Colonic mucosa (tissue), 4 donors: ENCODE measurements at regions not wholly inside any gene's neighbourhood (a gene's known extent, or its start where the extent isn't known, plus 50 kb on each side); places are given as distances from the start of the nearest gene placed in this dataset.
A peak's percentile ranks its signal among the peaks of the same experiment; 100 is the strongest.

Source experiments
- DNase-seq: peaks from one replicate; pipeline ENCODE4 v3.0.0-alpha.2; 2020
- H3K27ac ChIP-seq: fragments of 200-600 bp; one replicate; pipeline ENCODE4 v1.8.0; 2021
- H3K27me3 ChIP-seq: fragments of 200-600 bp; one replicate; pipeline ENCODE4 v1.8.0; 2021
- H3K36me3 ChIP-seq: fragments of 200-600 bp; one replicate; pipeline ENCODE4 v1.8.0; 2021
- H3K4me1 ChIP-seq: fragments of 200-600 bp; one replicate; pipeline ENCODE4 v1.8.0; 2021; ENCODE audit warnings: mild to moderate bottlenecking
- H3K4me3 ChIP-seq: fragments of 200-600 bp; one replicate; pipeline ENCODE4 v1.8.0; 2021
- H3K9ac ChIP-seq, 2 donors: one replicate each; pipeline ENCODE4 v1.7.0; 2013; ENCODE audit warnings: control low read depth in 2 of 2, low read depth in 2 of 2, low read length in 2 of 2
- H3K9me3 ChIP-seq: fragments of 200-600 bp; one replicate; pipeline ENCODE4 v1.8.0; 2021
- intact Hi-C: fragments of 100-400 bp; cut with DNase I; formaldehyde crosslinking; loops from one replicate; pipeline ENCODE4 v1.14.1; 2022
- TF ChIP-seq, protein P1 (sequence below): fragments of 200-600 bp; IDR thresholded peaks from one replicate; pipeline ENCODE4 v1.8.0; 2022; ENCODE audit warnings: antibody characterized with exemption, mild to moderate bottlenecking
- donor health status: healthy.
- donor health status: DM: no; HTN: no; CAD: no.
- donor health status: DM: no; HTN: no; CAD: no.

DNA sequence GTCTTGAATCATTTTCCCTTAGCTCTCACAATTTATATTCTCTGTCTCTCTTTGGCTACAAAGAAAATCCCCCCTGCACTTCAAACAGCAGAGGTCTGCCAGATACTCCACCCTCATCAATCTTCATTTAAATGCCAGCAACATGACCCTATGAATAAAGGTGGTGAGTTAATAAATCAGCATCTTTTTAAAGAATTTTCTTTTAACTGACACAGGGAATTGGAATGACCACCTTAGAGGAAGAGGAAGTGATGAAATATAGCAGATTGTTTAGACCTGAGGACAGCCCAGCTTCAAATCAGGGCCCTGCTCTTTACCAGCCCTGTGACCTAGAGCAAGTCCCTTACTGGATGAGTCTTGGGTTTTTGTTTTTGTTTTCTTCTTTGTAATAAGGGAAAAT is 223.1 kb upstream of the PAPPA start:
- TF ChIP-seq, protein P1, sequence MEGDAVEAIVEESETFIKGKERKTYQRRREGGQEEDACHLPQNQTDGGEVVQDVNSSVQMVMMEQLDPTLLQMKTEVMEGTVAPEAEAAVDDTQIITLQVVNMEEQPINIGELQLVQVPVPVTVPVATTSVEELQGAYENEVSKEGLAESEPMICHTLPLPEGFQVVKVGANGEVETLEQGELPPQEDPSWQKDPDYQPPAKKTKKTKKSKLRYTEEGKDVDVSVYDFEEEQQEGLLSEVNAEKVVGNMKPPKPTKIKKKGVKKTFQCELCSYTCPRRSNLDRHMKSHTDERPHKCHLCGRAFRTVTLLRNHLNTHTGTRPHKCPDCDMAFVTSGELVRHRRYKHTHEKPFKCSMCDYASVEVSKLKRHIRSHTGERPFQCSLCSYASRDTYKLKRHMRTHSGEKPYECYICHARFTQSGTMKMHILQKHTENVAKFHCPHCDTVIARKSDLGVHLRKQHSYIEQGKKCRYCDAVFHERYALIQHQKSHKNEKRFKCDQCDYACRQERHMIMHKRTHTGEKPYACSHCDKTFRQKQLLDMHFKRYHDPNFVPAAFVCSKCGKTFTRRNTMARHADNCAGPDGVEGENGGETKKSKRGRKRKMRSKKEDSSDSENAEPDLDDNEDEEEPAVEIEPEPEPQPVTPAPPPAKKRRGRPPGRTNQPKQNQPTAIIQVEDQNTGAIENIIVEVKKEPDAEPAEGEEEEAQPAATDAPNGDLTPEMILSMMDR = no peak
- H3K36me3 ChIP-seq = no peaks in the 10 kb centered on the region

DNA sequence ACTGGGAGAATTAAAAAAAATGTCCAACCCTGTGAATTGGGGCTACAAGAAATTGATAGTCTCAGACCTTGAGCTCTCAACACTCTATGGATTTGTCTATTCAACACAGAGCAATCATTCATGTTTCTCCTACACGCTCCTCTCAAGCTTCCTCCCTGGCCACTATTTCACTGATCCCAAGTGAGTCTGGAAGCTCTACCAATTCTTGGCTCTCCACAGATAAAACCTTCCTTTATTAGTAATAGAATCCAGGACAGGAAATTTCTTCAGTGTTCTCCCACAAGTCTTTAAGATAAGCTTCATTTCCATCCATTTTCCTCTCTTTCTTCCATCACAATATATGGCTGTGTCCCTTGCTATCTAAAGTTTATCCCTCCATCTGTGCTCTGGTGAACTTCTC is 215.1 kb upstream of the PAPPA start:
- intact Hi-C loops = no loop called here
- H3K27me3 ChIP-seq = no peaks in the 10 kb centered on the region
- no peak overlapping the region for H3K4me3 ChIP-seq
- H3K27ac ChIP-seq = no peak overlapping the region
- no peaks in the 10 kb centered on the region for H3K9me3 ChIP-seq
- TF ChIP-seq, protein P1 = no peak
- H3K4me1 ChIP-seq = no peaks in the 10 kb centered on the region
- no peak for DNase-seq
- H3K9ac ChIP-seq = no peak overlapping the region
- no peaks in the 10 kb centered on the region for H3K36me3 ChIP-seq

More for the DNA sequence above, 223.1 kb upstream of the PAPPA start:
- no peak overlapping the region for H3K9ac ChIP-seq
- no peaks in the 10 kb centered on the region for H3K4me1 ChIP-seq
- H3K9me3 ChIP-seq = no peaks in the 10 kb centered on the region
- no peak overlapping the region for H3K4me3 ChIP-seq
- H3K27me3 ChIP-seq = no peaks in the 10 kb centered on the region
- H3K27ac ChIP-seq = no peak overlapping the region
- DNase-seq = no peak
- intact Hi-C loops = no loop called here

- H3K27me3 ChIP-seq = no peaks in the 10 kb centered on the region
- no peak overlapping the region for H3K4me3 ChIP-seq
- no peaks in the 10 kb centered on the region for H3K4me1 ChIP-seq
- TF ChIP-seq, protein P1 = no peak
- intact Hi-C loops = no loop called here
- H3K36me3 ChIP-seq = no peaks in the 10 kb centered on the region
- no peak for DNase-seq
- H3K27ac ChIP-seq = no peak overlapping the region
- no peak overlapping the region for H3K9ac ChIP-seq
- H3K9me3 ChIP-seq = no peaks in the 10 kb centered on the region
Measured at GRCh38 chr9:115939065-115939765, 214.4 kb upstream of the PAPPA start.

DNA sequence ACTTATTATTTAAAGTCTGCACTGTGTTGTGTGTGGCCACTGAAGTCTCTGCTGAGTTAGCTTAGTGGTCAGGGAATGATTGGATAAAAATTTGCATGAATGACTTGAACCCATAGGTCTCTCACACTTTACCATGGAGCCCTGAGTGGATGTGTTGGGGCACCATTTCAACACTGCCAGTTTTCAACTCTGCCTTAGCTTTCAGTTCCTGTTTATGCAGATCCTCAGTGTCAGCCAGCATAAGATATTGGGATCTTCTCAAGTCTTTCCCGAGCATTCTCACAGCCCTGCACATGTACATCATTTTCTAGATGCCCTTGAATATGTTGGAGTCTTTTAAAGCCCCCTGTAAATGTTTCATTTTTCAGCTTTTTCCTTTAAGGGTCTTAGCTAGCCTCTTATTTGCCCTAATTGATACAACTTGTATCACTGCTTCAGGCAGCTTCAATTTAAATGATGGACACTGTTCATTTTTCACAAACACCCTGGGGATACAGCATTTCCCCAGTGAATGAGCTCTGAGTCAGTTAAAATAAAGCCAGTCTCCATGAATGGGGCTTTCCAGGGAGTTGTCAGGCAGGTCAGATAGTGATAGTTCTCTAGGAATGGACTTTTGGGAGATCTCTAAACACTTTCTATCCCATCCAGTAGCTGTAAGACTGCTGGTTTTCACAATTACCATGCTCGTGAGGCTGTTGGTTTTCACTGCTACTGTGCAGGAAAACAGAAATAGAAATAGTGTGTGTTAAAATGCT is 211.9 kb upstream of the PAPPA start:
- Histone ChIP-seq H3K27me3 (no peaks in the 10 kb centered on the region), H3K9me3 (no peaks in the 10 kb centered on the region), H3K9ac (no peak overlapping the region), H3K4me1 (no peaks in the 10 kb centered on the region), H3K4me3 (no peak overlapping the region), H3K27ac (no peak overlapping the region), H3K36me3 (no peaks in the 10 kb centered on the region)
- intact Hi-C loops = no loop called here
- no peak for DNase-seq
- TF ChIP-seq, protein P1 = no peak

DNA sequence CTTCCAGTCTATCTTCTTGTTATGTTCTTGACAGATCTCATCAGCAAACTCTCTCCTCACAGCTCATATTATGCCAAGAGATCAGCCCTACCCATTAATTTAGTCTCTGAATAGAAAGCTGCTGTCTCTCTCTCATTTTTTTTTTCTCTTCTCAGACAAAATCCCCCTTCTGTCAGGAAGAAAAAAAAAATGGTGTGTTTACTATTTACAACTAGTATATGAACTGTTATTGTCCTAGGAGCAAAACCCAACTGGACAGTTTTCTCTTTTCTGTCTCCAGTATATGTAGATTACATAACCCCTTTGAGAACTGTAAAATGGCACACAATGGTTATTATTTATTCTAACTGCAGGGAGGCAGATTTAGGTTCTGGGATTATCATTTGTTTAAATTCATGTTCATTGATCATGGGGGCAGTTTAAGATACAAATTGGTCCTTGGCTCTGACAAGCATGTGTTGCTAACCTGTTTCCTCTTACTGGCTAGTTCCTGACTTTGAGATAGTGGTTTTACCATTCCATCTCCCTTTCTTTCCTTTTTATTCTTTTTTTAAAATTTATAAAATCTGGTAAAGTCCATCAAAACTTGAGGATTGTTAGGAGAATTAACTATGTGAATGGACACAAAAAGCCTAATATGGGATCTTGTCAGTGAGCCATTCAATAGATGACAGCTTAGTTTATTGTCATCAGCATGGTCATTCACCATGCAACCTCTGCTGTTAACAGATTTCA is 210.0 kb upstream of the PAPPA start:
- no peaks in the 10 kb centered on the region for H3K27me3 ChIP-seq
- intact Hi-C loops = no loop called here

More for the DNA sequence above, 210.0 kb upstream of the PAPPA start:
- TF ChIP-seq, protein P1 = no peak
- H3K4me3 ChIP-seq = no peak overlapping the region
- H3K36me3 ChIP-seq = no peaks in the 10 kb centered on the region
- no peak for DNase-seq
- no peak overlapping the region for H3K9ac ChIP-seq
- no peaks in the 10 kb centered on the region for H3K9me3 ChIP-seq
- peak overlapping the region; percentile 24 for H3K27ac ChIP-seq
- H3K4me1 ChIP-seq = no peaks in the 10 kb centered on the region
